WERI-Rb-1 (cell line): ENCODE measurements at regions not wholly inside any gene's neighbourhood (a gene's known extent, or its start where the extent isn't known, plus 50 kb on each side); places are given as distances from the start of the nearest gene placed in this dataset.

Source experiments
- DNase-seq: peaks from one replicate; pipeline ENCODE4 v3.0.0-alpha.2; 2020
- H3K27ac ChIP-seq: fragments of 250-450 bp; sonication (Bioruptor Pico); 2 replicates; pipeline ENCODE4 v1.5.1; 2020; ENCODE audit warnings: mild to moderate bottlenecking, moderate library complexity
- H3K27me3 ChIP-seq: fragments of 250-450 bp; sonication (Bioruptor Pico); 2 replicates; pipeline ENCODE4 v1.5.1; 2021; ENCODE audit warnings: mild to moderate bottlenecking, low read depth, moderate library complexity; ENCODE audit not compliant: insufficient read depth, severe bottlenecking
- H3K36me3 ChIP-seq: fragments of 250-450 bp; sonication (Bioruptor Pico); 2 replicates; pipeline ENCODE4 v1.5.1; 2020; ENCODE audit warnings: mild to moderate bottlenecking, moderate library complexity
- H3K4me3 ChIP-seq: 2 replicates; pipeline ENCODE4 v1.5.1; 2011; ENCODE audit warnings: low read depth, mild to moderate bottlenecking, control low read depth, low read length
- H3K9me3 ChIP-seq: fragments of 250-450 bp; sonication (Bioruptor Pico); 2 replicates; pipeline ENCODE4 v1.5.1; 2021; ENCODE audit warnings: mild to moderate bottlenecking, moderate library complexity; ENCODE audit not compliant: severe bottlenecking
- TF ChIP-seq, protein P1 (sequence below): IDR thresholded peaks from 2 replicates; pipeline ENCODE4 v1.5.1; 2011; ENCODE audit warnings: low read depth, mild to moderate bottlenecking, control low read depth, inconsistent platforms, low read length

- Histone ChIP-seq H3K9me3 (no peaks in the 10 kb centered on the region), H3K4me3 (no peak overlapping the region), H3K27ac (no peak overlapping the region), H3K36me3 (no peaks in the 10 kb centered on the region), H3K27me3 (no peaks in the 10 kb centered on the region)
- no peak for DNase-seq
- TF ChIP-seq, protein P1, sequence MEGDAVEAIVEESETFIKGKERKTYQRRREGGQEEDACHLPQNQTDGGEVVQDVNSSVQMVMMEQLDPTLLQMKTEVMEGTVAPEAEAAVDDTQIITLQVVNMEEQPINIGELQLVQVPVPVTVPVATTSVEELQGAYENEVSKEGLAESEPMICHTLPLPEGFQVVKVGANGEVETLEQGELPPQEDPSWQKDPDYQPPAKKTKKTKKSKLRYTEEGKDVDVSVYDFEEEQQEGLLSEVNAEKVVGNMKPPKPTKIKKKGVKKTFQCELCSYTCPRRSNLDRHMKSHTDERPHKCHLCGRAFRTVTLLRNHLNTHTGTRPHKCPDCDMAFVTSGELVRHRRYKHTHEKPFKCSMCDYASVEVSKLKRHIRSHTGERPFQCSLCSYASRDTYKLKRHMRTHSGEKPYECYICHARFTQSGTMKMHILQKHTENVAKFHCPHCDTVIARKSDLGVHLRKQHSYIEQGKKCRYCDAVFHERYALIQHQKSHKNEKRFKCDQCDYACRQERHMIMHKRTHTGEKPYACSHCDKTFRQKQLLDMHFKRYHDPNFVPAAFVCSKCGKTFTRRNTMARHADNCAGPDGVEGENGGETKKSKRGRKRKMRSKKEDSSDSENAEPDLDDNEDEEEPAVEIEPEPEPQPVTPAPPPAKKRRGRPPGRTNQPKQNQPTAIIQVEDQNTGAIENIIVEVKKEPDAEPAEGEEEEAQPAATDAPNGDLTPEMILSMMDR: no peak
Measured at GRCh38 chr9:95581900-95582299, 65.1 kb upstream of the PTCH1 start.

DNA sequence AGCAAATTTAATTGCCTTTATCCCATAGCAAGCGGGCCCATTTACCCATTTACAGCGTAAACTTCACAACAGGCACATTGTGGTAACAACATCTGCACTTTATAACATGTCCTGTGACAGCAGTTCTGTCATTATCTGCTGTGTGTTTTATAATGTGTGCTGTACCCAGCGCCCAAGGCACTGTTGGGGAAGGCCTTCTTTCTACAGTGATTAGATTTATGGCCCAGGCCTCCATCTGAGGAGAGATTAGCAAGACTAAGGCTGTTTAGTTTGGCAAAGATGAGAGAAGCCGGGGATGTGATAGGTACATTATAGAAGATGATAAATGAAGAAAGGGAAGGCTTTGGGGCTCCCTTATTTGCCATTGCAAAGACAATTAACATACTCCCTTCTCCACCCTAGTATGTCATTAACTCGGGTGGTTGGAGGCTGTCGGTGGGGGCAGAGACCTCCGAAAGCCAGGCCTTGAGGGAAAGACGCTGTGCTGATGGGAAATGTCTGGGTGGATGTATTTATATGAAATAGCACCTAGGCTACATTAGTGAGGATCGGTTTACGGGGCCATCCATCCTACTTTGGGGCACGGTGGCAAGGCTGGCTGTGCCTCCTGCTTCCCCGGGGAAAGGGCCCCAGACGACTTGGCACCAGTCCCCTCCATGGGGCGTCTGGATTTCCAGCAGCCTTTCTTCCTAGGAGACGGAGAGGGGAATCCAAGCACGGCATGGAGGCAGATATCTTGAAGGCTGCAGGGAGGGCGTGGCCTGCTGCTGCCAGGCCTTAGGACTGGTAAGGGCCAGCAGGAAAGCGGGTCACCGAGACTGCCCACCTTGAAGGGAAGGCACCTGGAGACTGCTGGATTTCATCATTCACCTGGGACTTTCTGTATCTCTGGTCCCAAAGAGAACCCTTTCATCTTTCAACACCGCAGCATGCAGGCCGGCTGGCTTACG lies 64.3 kb upstream of the PTCH1 start:
- TF ChIP-seq, protein P1: no peak
- no peaks in the 10 kb centered on the region for H3K9me3 ChIP-seq
- DNase-seq: no peak
- no peak overlapping the region for H3K27ac ChIP-seq
- H3K36me3 ChIP-seq: no peaks in the 10 kb centered on the region
- H3K4me3 ChIP-seq: no peak overlapping the region
- H3K27me3 ChIP-seq: no peaks in the 10 kb centered on the region

DNA sequence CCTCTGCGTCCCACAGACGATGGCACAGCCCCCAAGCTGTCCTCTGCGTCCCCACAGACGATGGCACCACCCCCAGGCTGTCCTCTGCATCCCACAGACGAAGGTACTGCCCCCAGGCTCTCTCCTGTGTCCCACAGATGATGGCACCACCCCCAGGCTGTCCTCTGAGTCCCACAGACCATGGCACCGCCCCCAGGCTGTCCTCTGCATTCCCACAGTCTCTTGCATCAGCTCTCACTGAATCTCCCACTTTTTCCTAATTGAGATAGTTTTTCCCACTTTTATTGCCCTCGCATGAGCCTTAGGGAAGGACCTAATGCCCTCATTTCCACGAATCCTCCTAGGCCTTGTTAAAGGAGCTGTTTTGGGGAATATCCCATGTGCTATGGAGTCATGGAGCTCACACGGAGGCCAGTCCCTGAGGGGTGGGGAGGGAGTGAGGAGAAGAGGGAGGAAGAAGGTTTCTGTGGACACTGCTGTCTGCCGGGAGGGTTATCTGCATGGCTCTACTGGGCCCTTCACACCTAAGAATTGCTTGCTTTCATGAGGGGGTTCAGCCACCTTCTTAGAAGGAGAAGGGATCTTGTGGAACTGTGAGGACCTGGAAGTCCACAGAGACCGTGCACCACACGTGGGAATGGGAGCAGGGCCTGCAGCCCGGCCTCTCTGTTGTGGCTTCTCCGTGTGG lies 58.2 kb upstream of the PTCH1 start:
- Histone ChIP-seq H3K36me3 (no peaks in the 10 kb centered on the region), H3K27me3 (no peaks in the 10 kb centered on the region), H3K4me3 (peak overlapping the region; percentile 2), H3K9me3 (no peaks in the 10 kb centered on the region), H3K27ac (no peak overlapping the region)
- TF ChIP-seq, protein P1: no peak
- DNase-seq: no peak

DNA sequence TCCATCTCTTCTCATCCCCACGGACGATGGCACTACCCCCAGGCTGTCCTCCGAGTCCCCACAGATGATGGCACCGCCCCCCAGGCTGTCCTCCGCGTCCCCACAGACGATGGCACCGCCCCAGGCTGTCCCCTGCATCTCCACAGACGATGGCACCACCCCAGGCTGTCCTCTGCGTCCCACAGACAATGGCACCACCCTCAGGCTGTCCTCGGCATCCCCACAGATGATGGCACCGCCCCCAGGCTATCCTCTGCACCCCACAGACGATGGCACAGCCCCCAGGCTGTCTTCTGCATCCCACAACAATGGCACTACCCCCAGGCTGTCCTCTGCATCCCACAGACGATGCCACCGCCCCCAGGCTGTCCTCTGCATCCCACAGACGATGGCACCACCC lies 57.4 kb upstream of the PTCH1 start:
- TF ChIP-seq, protein P1: peak; percentile 83
- Histone ChIP-seq H3K27me3 (no peaks in the 10 kb centered on the region), H3K36me3 (no peaks in the 10 kb centered on the region), H3K9me3 (no peaks in the 10 kb centered on the region), H3K27ac (no peak overlapping the region), H3K4me3 (peak overlapping the region; percentile 15)
- DNase-seq: peak; percentile 71

- no peak overlapping the region for H3K27ac ChIP-seq
- no peaks in the 10 kb centered on the region for H3K27me3 ChIP-seq
- DNase-seq: no peak
- H3K36me3 ChIP-seq: no peaks in the 10 kb centered on the region
- H3K4me3 ChIP-seq: no peak overlapping the region
- TF ChIP-seq, protein P1: no peak
- H3K9me3 ChIP-seq: no peaks in the 10 kb centered on the region
Measured at GRCh38 chr9:95573463-95573862, 56.7 kb upstream of the PTCH1 start.
